WTC11 (cell line): ENCODE measurements at regions not wholly inside any gene's neighbourhood (a gene's known extent, or its start where the extent isn't known, plus 50 kb on each side); places are given as distances from the start of the nearest gene placed in this dataset.

Experiments
- ARID4B ChIP-seq: sonication (generic); formaldehyde crosslinking; IDR thresholded peaks from 2 replicates; pipeline ENCODE4 v1.8.0; 2023; ENCODE audit warnings: missing genetic modification reagents, mild to moderate bottlenecking, borderline replicate concordance
- CREB1 ChIP-seq: sonication (generic); formaldehyde crosslinking; IDR thresholded peaks from 2 replicates; pipeline ENCODE4 v1.8.0; 2023; ENCODE audit warnings: mild to moderate bottlenecking, missing genetic modification reagents
- CTCF ChIP-seq: fragments of 200-600 bp; IDR thresholded peaks from 2 replicates; pipeline ENCODE4 v1.8.0; 2022; ENCODE audit warnings: antibody characterized with exemption
- HMGA2 ChIP-seq: fragments of 250-450 bp; sonication (Bioruptor Pico); IDR thresholded peaks from 2 replicates; pipeline ENCODE4 v1.4.0; 2021; ENCODE audit warnings: mild to moderate bottlenecking, moderate library complexity
- JUN ChIP-seq: sonication (generic); formaldehyde crosslinking; IDR thresholded peaks from 2 replicates; pipeline ENCODE4 v1.8.0; 2023; ENCODE audit warnings: mild to moderate bottlenecking, missing genetic modification reagents
- MAX ChIP-seq: sonication (generic); formaldehyde crosslinking; IDR thresholded peaks from 2 replicates; pipeline ENCODE4 v1.8.0; 2022; ENCODE audit warnings: mild to moderate bottlenecking, missing genetic modification reagents
- NR1H2 ChIP-seq: sonication (generic); formaldehyde crosslinking; IDR thresholded peaks from 2 replicates; pipeline ENCODE4 v1.9.0; 2021; ENCODE audit warnings: mild to moderate bottlenecking, moderate library complexity, missing genetic modification reagents
- USF2 ChIP-seq: sonication (generic); formaldehyde crosslinking; IDR thresholded peaks from 2 replicates; pipeline ENCODE4 v1.8.1; 2023; ENCODE audit warnings: mild to moderate bottlenecking, missing genetic modification reagents, moderate library complexity
- ZNF425 ChIP-seq: fragments of 250-450 bp; sonication (Bioruptor Pico); conservative IDR thresholded peaks from 2 replicates; pipeline ENCODE4 v1.9.0; 2021; ENCODE audit warnings: mild to moderate bottlenecking

- no peak for TF ChIP-seq CTCF
- no peak for TF ChIP-seq JUN (CRISPR knock-in tag)
- no peak for TF ChIP-seq NR1H2 (CRISPR knock-in tag)
- TF ChIP-seq MAX: no peak
- no peak for TF ChIP-seq HMGA2 (CRISPR knock-in tag)
- TF ChIP-seq ZNF425 (CRISPR knock-in tag): no peak
- no peak for TF ChIP-seq CREB1 (CRISPR knock-in tag)
- no peak for TF ChIP-seq ARID4B (CRISPR knock-in tag)
- no peak for TF ChIP-seq USF2 (CRISPR knock-in tag)
These were observed 95.3 kb downstream of the ZNF608 start for GRCh38 chr5:124650951-124651662.
